IMR-90 (cell line): ENCODE measurements at regions not wholly inside any gene's neighbourhood (a gene's known extent, or its start where the extent isn't known, plus 50 kb on each side); places are given as distances from the start of the nearest gene placed in this dataset.

Source experiments
- CEBPB ChIP-seq: IDR thresholded peaks from 2 replicates; pipeline ENCODE4 v1.6.1; 2012; ENCODE audit warnings: low read depth, low read length, improper control_type of control experiment
- POLR2A ChIP-seq: IDR thresholded peaks from 2 replicates; pipeline ENCODE4 v1.6.1; 2012; ENCODE audit warnings: mild to moderate bottlenecking, low read depth, low read length
- RCOR1 ChIP-seq: IDR thresholded peaks from 2 replicates; pipeline ENCODE4 v1.6.1; 2012; ENCODE audit warnings: mild to moderate bottlenecking, low read length, improper control_type of control experiment; ENCODE audit not compliant: insufficient replicate concordance
- SMC3 ChIP-seq: fragments of 150-350 bp; IDR thresholded peaks from 2 replicates; pipeline ENCODE4 v1.6.1; 2016; ENCODE audit warnings: low read depth, mild to moderate bottlenecking, antibody characterized with exemption, low read length, moderate library complexity
- TF ChIP-seq, protein P1 (sequence below): conservative IDR thresholded peaks from 2 replicates; pipeline ENCODE4 v1.5.1; 2012; ENCODE audit warnings: mild to moderate bottlenecking, low read depth, low read length, improper control_type of control experiment
- TF ChIP-seq, protein P2 (sequence below): fragments of 150-350 bp; IDR thresholded peaks from 2 replicates; pipeline ENCODE4 v1.6.1; 2016; ENCODE audit warnings: low read depth, mild to moderate bottlenecking, low read length, moderate library complexity, borderline replicate concordance

DNA sequence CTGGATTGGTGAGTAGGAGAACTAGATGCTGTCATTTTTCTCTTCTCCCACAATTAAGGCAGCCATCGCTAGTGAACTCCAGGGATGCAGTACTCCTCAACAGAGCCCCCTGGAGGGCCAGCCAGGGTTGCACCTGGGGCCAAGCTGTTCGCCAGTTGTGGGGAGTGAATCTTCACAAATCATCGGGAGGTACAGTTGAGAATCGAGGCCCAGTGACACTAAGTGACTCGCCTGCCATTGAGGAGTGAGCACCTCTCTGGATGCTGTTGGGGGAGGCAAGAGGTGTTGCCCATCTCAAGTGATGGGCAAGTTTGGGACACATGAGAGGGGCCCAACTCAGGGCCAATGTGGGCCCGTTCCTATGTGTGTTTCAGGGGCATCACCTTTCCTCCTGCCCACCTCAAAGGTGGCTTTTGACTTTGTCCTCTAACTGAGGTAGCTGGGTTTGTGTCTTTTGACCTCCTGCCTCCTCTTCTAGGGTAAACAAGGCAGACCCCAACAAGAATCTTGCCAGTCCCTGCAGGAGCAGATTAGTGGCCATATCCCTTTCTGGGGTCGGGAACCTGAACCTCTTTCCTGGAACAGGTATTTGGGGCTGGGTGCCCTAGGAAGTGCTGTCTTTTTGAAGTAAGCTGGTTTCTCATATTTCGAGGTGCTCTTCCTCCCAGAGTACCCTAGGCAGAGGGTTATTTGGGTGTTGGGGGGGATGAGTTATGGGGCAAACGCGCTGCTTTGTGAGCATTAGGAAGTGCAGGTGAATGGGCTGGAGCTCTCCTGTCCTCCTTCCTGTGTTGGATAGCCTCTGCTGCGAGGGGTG is 181.2 kb downstream of the MACROH2A1 start:
- TF ChIP-seq, protein P1, sequence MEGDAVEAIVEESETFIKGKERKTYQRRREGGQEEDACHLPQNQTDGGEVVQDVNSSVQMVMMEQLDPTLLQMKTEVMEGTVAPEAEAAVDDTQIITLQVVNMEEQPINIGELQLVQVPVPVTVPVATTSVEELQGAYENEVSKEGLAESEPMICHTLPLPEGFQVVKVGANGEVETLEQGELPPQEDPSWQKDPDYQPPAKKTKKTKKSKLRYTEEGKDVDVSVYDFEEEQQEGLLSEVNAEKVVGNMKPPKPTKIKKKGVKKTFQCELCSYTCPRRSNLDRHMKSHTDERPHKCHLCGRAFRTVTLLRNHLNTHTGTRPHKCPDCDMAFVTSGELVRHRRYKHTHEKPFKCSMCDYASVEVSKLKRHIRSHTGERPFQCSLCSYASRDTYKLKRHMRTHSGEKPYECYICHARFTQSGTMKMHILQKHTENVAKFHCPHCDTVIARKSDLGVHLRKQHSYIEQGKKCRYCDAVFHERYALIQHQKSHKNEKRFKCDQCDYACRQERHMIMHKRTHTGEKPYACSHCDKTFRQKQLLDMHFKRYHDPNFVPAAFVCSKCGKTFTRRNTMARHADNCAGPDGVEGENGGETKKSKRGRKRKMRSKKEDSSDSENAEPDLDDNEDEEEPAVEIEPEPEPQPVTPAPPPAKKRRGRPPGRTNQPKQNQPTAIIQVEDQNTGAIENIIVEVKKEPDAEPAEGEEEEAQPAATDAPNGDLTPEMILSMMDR, result no peak
- TF ChIP-seq, protein P2, sequence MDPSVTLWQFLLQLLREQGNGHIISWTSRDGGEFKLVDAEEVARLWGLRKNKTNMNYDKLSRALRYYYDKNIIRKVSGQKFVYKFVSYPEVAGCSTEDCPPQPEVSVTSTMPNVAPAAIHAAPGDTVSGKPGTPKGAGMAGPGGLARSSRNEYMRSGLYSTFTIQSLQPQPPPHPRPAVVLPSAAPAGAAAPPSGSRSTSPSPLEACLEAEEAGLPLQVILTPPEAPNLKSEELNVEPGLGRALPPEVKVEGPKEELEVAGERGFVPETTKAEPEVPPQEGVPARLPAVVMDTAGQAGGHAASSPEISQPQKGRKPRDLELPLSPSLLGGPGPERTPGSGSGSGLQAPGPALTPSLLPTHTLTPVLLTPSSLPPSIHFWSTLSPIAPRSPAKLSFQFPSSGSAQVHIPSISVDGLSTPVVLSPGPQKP, result no peak
- TF ChIP-seq POLR2A (no peak), RCOR1 (no peak), CEBPB (no peak), SMC3 (no peak)
